ENCODE measurements at regions not wholly inside any gene's neighbourhood (a gene's known extent, or its start where the extent isn't known, plus 50 kb on each side); places are given as distances from the start of the nearest gene placed in this dataset.

DNA sequence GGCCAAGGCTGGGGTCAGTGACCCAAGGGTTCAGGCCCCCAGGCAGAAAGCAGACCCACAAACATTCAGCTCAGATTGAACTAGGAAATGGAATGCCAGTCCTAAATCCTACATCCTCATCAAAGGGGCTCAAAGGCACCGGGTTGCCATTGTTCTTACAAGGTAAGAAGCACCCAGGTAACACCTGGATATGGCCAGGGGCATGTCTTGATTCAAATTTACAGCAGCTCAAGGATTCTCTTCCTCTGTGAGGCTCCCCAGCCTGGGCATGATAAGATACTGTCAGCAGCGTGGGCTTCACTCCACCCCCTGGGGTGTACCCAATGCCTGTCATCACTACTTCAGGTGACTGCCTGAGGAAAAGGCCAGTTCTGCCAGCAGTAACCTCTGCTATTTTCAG is 92.1 kb upstream of the FSTL4 start:
- no peak for DNase-seq

GRCh38 chr5:133703935-133704334 is 91.6 kb upstream of the FSTL4 start:
- no peak for DNase-seq

DNA sequence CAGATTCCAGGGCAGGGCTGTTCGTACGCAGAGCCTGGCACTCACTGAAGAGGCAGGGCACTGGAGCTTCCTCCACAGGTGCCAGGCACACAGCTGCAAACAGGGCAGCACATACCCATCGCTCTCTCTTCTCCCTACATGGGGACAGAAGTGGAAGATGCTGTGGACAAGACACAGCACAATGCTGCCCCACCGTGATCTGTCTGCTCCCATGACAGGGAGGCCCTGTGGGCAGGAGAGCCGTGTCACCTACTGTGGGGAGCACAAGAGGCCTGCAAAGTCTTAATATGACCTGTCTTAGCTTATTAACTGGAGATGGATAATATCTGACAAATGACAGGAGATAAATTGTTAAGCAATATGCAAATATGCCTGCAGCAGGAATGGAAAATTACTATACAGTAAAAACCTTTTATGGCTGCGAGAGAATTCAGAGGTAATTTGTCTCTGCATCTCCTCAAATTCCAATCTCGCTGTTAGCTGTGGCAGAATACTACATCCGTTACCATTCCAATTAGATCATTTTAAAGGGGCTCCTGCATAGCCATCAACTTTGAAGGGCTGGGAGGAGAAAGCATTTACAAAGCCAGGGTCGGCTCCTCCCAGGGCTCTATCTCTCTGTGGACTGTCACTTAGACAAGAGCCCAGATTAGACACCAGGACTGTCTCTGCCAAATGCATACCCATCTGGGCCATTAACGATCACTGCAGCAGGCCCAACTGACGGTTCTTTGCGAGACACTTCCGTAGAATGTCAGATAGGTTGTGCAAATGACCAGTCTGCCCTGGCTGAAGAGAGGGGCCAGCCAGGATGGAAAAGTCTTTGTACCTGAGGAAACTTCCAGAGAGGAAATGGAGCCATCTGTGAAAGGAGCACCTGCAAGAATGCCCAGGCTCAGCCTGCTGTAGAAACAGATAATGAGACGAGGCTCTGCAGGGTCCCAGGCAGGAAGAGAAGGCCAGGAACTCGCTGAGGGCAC is 90.7 kb upstream of the FSTL4 start:
- DNase-seq, result no peak

DNA sequence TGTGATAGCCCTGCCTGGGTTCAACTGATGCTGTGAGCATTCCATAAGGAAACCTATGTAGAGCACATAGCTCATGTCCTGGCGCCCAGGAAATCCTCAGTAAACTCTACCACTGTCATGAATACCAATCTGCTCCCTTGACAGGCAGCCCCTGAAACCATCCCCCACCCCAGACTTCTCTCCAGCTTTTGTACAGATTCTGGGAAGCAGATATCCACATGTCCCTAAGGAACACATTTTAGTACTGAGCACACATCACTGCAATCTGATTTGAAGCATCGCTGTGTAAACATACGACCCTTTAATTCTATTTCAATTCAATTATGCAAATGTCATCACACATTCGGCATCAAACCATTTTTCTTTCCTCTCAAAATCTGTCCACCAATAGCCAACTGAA is 89.5 kb upstream of the FSTL4 start:
- DNase-seq, result no peak

DNA sequence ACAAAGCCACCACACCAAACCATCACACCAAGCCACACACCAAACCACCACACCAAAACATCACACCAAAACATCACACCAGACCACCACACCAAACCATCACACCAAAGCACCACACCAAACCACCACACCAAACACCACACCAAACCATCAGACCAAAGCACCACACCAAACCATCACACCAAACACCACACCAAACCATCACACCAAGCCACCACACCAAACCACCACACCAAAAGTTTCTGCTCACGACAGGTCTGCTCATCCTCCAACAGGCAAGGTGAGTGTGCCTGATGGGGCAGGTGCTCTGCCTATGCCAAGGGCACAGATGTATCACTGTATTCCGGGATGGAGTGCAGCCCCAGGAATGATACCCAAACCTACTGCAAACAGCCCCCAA is 87.9 kb upstream of the FSTL4 start:
- DNase-seq, result no peak

DNA sequence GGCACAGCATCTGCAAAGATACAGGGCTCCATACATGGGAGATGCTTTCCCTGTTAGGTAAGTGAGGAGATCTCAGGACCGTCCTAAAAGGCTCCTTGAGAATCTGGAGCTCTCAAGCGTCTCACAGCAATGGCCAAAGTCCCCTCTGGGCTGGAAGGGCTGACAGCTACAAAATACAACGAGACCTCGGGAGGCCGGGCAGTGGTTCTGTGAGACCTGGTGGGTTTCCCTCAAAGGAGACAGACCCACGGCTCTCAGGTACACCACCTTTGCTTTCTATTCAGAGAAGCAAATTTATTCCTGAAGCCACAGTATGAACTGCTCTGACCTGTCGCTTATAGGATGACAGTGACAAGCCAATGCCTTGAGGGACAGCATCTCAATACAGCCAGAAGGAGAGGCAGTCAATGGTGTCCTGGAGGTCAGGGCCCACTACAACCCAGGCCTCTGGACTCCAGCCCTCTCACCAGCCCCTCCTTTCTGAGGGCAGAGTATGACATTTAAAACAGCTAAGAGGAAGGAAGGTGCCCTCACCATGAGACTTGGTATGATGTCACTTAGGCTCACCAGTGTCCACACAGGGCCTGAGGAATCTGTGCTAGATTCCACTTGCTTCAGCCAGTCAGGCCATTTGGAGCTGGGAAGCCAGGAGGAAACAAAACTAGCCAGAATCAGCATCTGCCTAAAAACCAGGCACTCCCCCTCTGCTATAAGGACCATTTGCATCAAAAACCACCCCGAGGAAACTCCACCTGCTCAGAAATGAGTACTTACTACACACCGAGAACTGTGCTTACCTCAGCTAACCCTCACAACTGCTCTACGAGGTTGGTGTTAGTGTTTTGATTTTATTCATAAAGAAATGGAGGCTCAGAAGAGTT is 86.5 kb upstream of the FSTL4 start:
- no peak for DNase-seq

GRCh38 chr5:133698259-133698554 is 85.9 kb upstream of the FSTL4 start:
- no peak for DNase-seq

DNA sequence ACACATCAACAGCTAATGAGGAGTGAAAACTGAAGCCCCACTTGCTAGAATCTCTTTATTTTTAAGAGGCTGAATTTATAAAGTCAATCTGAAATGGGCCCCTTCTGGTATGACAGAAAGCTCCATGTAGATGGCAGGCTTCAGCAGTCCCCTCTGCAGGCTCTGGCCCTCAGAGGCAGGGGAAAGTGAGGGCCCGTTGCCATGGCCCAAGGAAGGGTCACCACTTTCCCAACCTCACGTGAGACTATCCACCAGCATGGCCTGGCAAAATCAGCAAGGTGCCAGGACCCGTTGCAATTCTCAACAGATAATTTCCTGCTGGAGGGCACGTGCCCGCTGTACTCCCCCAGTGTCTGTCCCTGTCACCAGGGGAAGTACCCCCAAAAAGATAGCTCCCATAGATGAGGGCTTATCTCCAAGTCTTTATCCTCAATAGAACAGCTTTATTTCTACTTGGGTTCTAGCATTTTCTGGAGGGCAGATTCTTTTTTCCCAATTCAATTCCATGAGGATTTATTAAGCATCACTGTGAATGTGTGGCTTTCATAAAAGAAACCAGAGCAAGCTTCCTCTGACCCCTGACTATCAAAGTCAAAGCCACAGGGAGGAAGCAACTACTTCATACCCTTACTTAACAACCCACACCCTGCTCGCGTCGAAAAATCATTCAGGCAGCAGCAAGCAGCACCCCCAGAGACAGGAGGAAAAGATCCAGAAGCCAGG is 85.4 kb upstream of the FSTL4 start:
- DNase-seq, result no peak

DNA sequence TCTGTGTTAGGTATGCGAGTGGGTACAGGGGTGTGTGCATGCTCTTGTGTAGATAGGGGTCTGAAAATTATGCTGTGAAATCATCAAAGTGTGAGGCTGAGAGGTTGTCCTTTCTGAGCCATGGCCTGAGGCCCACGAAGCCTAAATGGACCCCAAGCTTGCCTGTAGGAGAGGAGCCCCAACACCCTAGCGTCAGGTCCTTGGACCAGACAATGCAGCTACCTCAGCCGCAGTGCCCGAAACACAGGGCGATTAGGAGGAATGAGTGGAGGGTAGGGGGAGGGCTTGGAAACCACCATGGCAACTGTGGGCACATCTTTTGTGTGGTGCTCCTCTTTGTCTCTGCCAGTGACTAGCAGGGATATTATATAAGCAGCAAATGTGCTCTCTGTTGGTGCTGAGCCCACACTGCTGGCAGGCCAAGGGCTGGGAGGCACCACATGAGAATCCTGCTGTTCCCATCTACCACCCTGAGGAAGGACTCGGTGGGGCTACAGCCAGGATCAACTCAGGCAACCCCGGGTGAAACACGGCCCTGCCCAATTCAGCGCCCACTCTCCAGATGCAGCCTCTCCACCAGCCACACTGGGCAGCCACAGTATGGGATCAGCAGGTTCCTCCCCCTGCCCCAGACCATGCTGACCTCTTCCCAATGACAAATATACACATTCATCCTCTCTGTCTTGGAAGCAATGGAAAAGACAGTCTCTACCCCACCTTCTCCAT is 84.6 kb upstream of the FSTL4 start:
- DNase-seq, result no peak

DNA sequence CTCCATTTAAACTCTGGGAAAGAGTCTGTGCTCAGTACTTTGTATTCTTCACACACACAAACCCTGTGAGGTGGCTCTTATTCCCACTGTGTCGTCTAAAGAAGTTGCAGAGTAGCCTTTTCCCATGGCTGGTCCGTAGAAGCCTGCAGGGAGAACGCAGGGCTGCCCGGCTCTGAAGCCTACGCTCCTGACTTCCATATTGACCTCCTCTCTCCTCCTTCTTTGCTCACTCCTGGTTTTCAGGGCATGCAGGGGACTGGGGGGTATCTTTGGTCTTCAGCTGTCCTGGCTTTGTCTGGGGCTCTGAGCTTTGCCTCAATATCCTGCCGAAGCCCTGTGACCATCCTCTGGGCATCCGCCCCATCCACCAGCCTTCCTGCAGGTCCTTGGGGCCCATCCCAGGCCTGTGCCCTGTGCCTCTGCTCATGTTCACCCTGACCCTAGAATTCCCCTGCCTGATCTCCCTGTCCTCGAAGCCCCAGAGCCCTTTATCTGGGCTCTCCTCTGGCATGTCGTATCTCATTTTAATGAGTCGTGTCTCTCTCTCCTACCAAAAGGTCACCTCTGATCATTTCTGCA is 83.8 kb upstream of the FSTL4 start:
- no peak for DNase-seq

DNA sequence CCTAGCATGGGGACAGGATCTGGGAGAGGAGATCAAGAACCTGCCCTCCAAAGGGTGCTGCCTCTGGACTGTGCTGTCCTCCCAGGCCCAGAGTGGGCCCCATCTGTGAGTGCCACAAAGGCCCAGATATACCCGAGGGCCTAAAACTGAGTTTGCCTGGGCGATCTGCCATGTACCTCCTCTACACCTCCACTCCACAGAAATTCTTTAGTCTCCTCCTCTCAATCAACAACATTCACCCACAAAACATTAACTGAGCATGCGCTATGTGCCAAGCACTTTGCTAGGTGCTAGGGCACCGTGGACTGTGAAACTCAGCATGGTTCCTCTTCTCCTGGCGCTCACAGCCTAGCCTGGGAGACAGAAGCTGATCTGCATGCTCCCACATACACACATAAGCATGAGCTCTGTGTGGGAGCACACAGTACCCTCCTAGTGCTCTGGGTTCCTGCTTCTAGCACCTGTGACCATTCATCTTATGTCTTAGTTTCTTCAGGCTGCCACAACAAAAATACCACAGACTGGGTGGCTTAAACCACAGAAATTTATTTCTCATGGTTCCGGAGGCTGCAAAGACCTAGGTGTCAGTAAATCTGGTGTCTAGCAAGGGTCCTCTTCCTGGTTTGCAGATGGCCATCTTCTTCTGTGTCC is 82.0 kb upstream of the FSTL4 start:
- DNase-seq, result no peak

DNA sequence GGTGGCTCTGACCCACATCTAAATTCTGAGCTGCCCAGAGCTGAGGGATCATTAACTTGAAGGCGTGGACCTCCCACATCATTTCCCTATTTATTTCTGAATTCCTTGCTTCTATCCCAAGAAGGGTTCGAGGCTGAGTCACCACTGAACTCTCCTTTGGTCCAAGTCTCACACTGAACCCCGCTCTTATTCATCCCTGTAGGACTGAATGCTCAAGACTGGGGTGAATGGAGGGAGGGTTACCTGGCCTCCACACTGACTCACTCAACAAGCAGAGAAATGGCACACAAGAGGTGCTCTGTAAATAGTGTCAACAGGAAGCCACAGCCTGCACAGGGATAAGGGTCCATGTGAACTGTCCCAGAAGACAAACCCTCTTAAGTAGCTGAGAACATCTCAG is 79.1 kb upstream of the FSTL4 start:
- no peak for DNase-seq

DNA sequence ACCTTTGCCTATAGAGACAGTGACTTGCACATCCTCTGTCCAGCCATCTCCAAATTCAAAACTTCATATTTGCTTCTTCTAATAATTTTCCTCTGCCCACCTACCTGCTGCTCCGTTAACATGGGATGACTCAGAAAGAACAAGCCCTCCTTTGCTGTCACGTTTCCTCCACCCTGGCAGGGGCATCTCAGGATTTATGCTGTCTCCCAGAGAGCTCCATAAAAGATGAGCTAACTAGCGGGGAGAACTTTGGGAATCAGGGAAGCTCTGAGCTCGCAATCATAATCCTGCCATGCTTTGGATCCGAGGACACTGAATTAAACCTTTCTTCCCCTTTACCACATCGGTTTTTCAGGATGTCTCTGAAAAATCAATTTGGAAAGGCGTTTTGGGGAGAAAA is 78.4 kb upstream of the FSTL4 start:
- no peak for DNase-seq

- no peak for DNase-seq
These were observed 76.0 kb upstream of the FSTL4 start for GRCh38 chr5:133688391-133688790.

DNA sequence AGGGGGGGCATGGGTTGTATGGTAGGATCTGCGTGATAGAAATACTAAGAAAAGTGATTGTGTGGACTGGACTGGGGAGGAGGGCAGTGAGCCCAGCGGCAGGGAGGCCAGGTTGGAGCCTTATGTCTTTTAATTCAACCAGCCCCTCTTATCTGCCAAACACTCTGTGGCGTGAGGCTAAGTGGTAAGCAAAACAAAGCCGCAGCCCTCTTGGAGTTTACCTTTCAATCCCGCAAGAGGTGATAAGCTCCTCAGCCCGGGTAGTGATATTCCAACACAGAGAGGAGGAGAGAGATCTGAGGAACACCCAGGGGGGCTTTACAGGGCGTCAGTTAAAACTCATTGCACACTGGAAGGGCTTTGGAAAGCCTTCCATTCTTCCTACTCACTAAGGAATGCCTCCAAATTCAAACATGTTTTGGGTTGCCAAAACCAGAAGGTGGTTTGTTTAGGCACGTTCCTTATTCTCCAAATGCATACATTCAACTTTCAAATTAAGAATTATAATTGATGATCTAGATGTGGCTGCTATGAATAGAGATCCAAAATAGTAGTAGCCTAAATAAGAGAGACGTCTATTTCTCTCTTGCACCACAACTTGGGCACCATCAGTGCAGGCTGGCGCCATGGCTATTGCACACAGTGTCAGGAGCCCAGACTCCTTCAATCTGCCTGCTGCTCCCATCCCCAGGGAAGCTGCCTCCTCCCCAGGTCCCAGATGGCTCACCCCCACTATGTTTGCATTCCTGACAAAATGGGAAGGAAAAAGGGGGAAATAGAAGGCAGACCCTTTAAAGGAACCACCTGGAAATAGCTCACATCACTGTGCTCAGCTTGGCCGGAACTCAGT is 75.1 kb upstream of the FSTL4 start:
- no peak for DNase-seq

GRCh38 chr5:133686566-133686965 is 74.2 kb upstream of the FSTL4 start:
- no peak for DNase-seq

- no peak for DNase-seq
These were observed 73.2 kb upstream of the FSTL4 start for GRCh38 chr5:133685402-133686018.

DNA sequence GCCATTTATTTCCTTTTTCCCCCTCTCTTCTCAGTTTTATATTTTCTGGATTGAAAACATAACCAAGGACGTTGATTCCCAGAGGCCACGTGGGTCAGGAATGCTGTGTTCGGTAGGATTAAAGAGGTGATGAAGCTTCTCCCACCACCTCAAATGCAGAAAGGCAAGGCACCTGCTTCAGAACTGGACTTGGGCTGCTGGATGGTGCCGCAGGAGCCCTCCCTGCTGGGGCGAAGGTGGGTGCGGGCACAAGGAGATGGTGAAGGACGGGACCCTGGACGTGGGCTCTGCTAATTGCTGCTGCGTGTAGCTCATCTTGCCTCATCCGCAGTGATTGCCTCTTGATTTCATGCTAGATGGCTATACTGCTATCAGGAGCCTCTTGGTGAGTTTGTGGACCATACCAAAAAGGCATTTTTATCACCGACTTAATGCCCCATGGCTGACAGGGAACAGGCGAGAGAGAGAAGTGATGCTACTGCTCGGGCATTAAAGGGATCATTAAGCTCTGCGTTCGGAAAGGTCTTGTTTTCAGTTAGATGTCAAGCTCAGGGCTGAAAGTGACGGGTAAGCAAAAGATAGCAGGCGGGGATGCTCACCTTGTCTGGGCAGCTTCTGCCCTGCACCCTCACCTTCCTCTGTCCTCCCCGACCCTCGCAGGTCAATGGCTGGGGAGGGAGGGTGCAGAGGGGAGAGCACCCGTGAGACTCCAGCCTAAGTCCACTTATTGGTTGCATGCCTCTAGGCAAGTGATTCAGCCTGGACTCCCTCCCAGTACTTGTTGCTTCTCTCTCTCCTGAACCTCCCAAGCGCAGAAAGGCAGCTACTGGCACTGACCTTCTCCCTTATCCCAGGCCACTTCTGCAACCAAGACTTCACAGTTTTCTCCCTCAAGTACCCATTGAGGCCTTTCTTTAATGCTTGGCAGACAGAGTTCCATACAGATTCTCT is 71.6 kb upstream of the FSTL4 start:
- no peak for DNase-seq

DNA sequence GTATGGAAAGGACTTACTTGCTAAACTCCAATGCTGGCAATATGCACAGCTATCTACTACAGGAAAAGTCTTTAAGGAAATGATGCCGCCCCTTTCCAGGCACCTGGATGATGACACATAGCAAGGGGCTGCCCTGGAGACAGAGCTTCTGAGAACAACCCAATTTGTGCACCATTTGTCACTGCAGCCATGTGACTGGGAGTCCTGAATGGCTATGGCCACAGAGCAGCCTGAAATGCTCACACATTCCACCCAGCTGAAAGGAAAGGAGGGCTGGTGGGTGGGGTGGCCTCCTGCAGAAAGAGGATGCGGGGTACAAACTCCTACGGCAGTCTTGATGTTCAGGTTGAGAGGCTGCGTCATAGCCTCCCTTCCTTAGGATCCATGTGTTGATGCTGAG is 70.1 kb upstream of the FSTL4 start:
- DNase-seq, result no peak
